Esophagus muscularis mucosa (tissue), 4 donors: ENCODE measurements at regions not wholly inside any gene's neighbourhood (a gene's known extent, or its start where the extent isn't known, plus 50 kb on each side); places are given as distances from the start of the nearest gene placed in this dataset.
"Not testable (repeated sequence)": the region's sequence is repeated elsewhere in the genome, so short reads cannot be mapped to it uniquely, and the experiment has no call there.

Source experiments
- DNase-seq: peaks from one replicate; pipeline ENCODE4 v3.0.0-alpha.2; 2017; ENCODE audit errors: extremely low spot score
- H3K27ac ChIP-seq, 4 donors: fragments of 200-600 bp; sonication (generic); replicated peaks in 1 of 4; 1 replicate in 3 of 4; 2 replicates in 1 of 4; pipeline ENCODE4 v1.5.1; 2016 to 2019; ENCODE audit warnings: mild to moderate bottlenecking in 1 of 4
- H3K27me3 ChIP-seq, 4 donors: fragments of 200-600 bp; sonication (generic); one replicate each; pipeline versions ENCODE4 v1.5.1 to v1.6.0; 2016 to 2019
- H3K36me3 ChIP-seq, 4 donors: fragments of 200-600 bp; sonication (generic); one replicate each; pipeline ENCODE4 v1.5.1; 2016 to 2019
- H3K4me1 ChIP-seq, 4 donors: fragments of 200-600 bp; sonication (generic); one replicate each; pipeline ENCODE4 v1.5.1; 2016 to 2019
- H3K4me3 ChIP-seq, 4 donors: fragments of 200-600 bp; sonication (generic); 1 replicate in 2 of 4; 2 replicates in 2 of 4; pipeline ENCODE4 v1.5.1; 2016 to 2019; ENCODE audit warnings: mild to moderate bottlenecking in 4 of 4, moderate library complexity in 1 of 4
- H3K9me3 ChIP-seq, 4 donors: fragments of 200-600 bp; sonication (generic); 1 replicate in 3 of 4; 2 replicates in 1 of 4; pipeline ENCODE4 v1.5.1; 2016 to 2019
- EP300 ChIP-seq: sonication (generic); formaldehyde crosslinking; IDR thresholded peaks from one replicate; pipeline ENCODE4 v1.6.1; 2017; ENCODE audit warnings: antibody characterized with exemption
- POLR2A ChIP-seq: fragments of 450-650 bp; IDR thresholded peaks from one replicate; pipeline ENCODE4 v1.6.1; 2017; ENCODE audit warnings: antibody characterized with exemption, moderate library complexity, mild to moderate bottlenecking, low read depth
- POLR2AphosphoS5 ChIP-seq, 2 donors: sonication (generic); formaldehyde crosslinking; IDR thresholded peaks; one replicate each; pipeline ENCODE4 v1.6.1; 2017; ENCODE audit warnings: antibody characterized with exemption in 2 of 2
- WGBS: methylation state at CpG from one replicate; pipeline ENCODE4 v1.1.5; 2018; 5-methylcytosine and 5-hydroxymethylcytosine counted together
- intact Hi-C: fragments of 100-400 bp; cut with DNase I; formaldehyde crosslinking; loops from one replicate; pipeline ENCODE4 v1.15.1; 2023
- TF ChIP-seq, protein P1 (sequence below), 3 experiments: fragments of 200-600 bp in 2 of 3; fragments of 450-650 bp in 1 of 3; sonication (generic) in 2 of 3; IDR thresholded peaks; one replicate each; pipeline ENCODE4 v1.5.1; 2017 to 2019; ENCODE audit warnings: antibody characterized with exemption in 3 of 3, mild to moderate bottlenecking in 2 of 3, moderate library complexity in 1 of 3

DNA sequence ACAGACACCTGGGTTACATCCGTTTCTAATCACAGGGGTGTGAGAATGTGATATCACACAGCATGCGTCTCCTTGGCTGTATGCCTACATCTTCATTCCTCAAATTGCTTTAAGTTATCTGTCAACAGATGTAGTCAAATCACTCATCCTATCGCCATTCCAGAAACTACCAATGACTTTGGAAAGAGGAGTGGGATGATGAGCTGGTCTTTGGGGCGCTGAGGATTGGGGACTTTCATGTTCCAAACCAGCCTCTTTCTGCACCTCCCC is 104.8 kb downstream of the NAV1 start:
- Histone ChIP-seq H3K36me3 (peaks cover 0 to 11% (median 0%) of the 10 kb centered on the region in 4 donors), H3K9me3 (no peaks in the 10 kb centered on the region), H3K4me3 (no peak overlapping the region), H3K27ac (no peak overlapping the region), H3K27me3 (no peaks in the 10 kb centered on the region), H3K4me1 (peaks cover 36 to 51% (median 42%) of the 10 kb centered on the region in 4 donors)
- 85% methylated on average over 4 of the region's 4 CpGs for WGBS
- TF ChIP-seq, protein P1, sequence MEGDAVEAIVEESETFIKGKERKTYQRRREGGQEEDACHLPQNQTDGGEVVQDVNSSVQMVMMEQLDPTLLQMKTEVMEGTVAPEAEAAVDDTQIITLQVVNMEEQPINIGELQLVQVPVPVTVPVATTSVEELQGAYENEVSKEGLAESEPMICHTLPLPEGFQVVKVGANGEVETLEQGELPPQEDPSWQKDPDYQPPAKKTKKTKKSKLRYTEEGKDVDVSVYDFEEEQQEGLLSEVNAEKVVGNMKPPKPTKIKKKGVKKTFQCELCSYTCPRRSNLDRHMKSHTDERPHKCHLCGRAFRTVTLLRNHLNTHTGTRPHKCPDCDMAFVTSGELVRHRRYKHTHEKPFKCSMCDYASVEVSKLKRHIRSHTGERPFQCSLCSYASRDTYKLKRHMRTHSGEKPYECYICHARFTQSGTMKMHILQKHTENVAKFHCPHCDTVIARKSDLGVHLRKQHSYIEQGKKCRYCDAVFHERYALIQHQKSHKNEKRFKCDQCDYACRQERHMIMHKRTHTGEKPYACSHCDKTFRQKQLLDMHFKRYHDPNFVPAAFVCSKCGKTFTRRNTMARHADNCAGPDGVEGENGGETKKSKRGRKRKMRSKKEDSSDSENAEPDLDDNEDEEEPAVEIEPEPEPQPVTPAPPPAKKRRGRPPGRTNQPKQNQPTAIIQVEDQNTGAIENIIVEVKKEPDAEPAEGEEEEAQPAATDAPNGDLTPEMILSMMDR (IDR thresholded peaks at IDR 0.05): no peak
- TF ChIP-seq POLR2AphosphoS5 (IDR thresholded peaks at IDR 0.05): no peak
- no peak for TF ChIP-seq EP300
- no peak for TF ChIP-seq POLR2A
- intact Hi-C loops: no loop called here
- no peak for DNase-seq

GRCh38 chr1:201644197-201644596 is 105.3 kb downstream of the NAV1 start:
- Histone ChIP-seq H3K36me3 (peaks cover 0 to 11% (median 0%) of the 10 kb centered on the region in 4 donors), H3K4me3 (no peak overlapping the region), H3K27me3 (no peaks in the 10 kb centered on the region), H3K9me3 (no peaks in the 10 kb centered on the region), H3K27ac (no peak overlapping the region), H3K4me1 (peaks cover 36 to 53% (median 43%) of the 10 kb centered on the region in 4 donors)
- TF ChIP-seq EP300: no peak
- TF ChIP-seq, protein P1 (IDR thresholded peaks at IDR 0.05): no peak
- no peak for DNase-seq
- 87% methylated on average over 2 of the region's 2 CpGs for WGBS
- intact Hi-C loops: no loop called here

DNA sequence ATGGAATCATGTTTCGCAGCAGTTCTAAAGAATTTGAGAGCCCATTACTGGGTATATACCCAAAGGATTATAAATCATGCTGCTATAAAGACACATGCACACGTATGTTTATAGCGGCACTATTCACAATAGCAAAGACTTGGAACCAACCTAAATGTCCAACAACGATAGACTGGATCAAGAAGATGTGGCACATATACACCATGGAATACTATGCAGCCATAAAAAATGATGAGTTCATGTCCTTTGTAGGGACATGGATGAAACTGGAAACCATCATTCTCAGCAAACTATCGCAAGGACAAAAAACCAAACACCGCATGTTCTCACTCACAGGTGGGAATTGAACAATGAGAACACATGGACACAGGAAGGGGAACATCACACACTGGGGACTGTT is 106.1 kb downstream of the NAV1 start:
- H3K4me3 ChIP-seq, DNase-seq, H3K27ac ChIP-seq, H3K27me3 ChIP-seq, H3K9me3 ChIP-seq: not testable (repeated sequence)
- WGBS: 97% methylated on average over 4 of the region's 6 CpGs
- H3K36me3 ChIP-seq: peaks cover 0 to 11% (median 0%) of the 10 kb centered on the region in 4 donors
- intact Hi-C loops: loop anchor here (5.0 kb wide), 1 partner anchor 52 kb away; no protein-coding TSS in a partner anchor
- peaks cover 36 to 53% (median 43%) of the 10 kb centered on the region in 4 donors for H3K4me1 ChIP-seq

DNA sequence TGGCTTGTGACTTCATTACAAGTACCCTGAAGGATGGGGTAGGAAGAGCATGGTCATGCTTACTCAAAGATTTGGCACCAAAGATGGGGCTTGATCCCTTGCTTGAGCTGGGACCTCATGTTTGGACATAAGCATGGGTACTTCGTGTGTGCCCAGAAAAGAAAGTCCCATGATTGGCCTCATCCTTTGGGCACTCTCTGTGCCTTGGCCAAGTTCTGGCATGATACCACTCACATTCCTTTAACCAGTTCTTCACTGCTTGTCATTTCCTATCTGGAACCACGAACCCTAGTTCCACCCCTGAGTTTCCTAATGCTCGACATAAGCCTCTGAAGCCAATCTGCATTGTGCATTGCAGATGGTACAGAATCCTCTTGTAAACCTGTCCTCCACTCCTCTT is 107.0 kb downstream of the NAV1 start:
- Histone ChIP-seq H3K27me3 (no peaks in the 10 kb centered on the region), H3K4me1 (peaks cover 36 to 56% (median 46%) of the 10 kb centered on the region in 4 donors), H3K36me3 (peaks cover 0 to 11% (median 0%) of the 10 kb centered on the region in 4 donors), H3K4me3 (no peak overlapping the region), H3K27ac (no peak overlapping the region), H3K9me3 (no peaks in the 10 kb centered on the region)
- intact Hi-C loops: loop anchor here (5.0 kb wide), 1 partner anchor 51 kb away; no protein-coding TSS in a partner anchor
- DNase-seq: no peak
- WGBS: 76% methylated on average over 3 of the region's 3 CpGs
- TF ChIP-seq, protein P1 (IDR thresholded peaks at IDR 0.05): no peak
- no peak for TF ChIP-seq EP300
- TF ChIP-seq POLR2A: no peak
- TF ChIP-seq POLR2AphosphoS5 (IDR thresholded peaks at IDR 0.05): no peak

DNA sequence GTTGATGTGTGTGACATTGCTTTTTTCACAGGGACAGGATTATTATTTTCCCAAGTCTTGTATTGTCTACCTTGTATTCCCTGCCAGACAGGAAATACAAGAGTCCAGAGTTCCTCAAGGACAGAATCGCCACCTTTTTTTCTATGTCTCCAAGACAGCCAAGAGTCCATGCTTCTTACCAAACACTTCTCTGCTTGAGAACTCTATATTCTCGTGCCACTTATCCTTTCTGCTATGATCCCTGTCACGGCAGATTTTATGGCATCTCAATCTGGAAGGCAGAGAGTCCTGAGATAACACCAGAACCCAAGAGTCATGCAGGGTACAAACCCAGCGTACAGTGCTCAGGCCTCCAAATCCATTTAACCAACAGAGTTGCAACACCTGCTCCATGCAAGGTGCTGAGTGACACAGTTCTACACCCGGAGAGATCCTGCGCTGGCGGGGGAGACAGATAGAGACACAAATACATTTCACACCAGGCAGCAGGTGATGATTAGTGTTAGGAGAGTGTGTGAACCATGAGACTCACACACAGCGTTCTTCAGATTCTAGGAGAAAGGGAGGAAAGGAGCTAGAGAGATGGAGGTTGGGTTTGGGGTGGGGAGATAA is 107.6 kb downstream of the NAV1 start:
- WGBS: 91% methylated on average over 8 of the region's 8 CpGs
- Histone ChIP-seq H3K27ac (no peak overlapping the region), H3K9me3 (no peaks in the 10 kb centered on the region), H3K36me3 (peaks cover 0 to 11% (median 0%) of the 10 kb centered on the region in 4 donors), H3K4me3 (no peak overlapping the region), H3K4me1 (peaks cover 42 to 56% (median 49%) of the 10 kb centered on the region in 4 donors), H3K27me3 (no peaks in the 10 kb centered on the region)
- intact Hi-C loops: loop anchor here (5.0 kb wide), 1 partner anchor 51 kb away; no protein-coding TSS in a partner anchor
- no peak for DNase-seq
- TF ChIP-seq, protein P1 (IDR thresholded peaks at IDR 0.05): no peak
- TF ChIP-seq EP300: no peak
- no peak for TF ChIP-seq POLR2AphosphoS5 (IDR thresholded peaks at IDR 0.05)
- no peak for TF ChIP-seq POLR2A
